ENCODE measurements at regions not wholly inside any gene's neighbourhood (a gene's known extent, or its start where the extent isn't known, plus 50 kb on each side); places are given as distances from the start of the nearest gene placed in this dataset.
"Not testable (repeated sequence)": the region's sequence is repeated elsewhere in the genome, so short reads cannot be mapped to it uniquely, and the experiment has no call there.

GRCh38 chr2:205867371-205867770, 185.1 kb downstream of the NRP2 start:
- DNase-seq (ENCODE audit: low read depth) = no peak
- H3K4me3 ChIP-seq (ENCODE audit: low read length) = no peak overlapping the region
- TF ChIP-seq CTCF (conservative IDR thresholded peaks at IDR 0.05; ENCODE audit: low read length) = no peak

- DNase-seq (ENCODE audit: low read depth) = no peak
- TF ChIP-seq CTCF (conservative IDR thresholded peaks at IDR 0.05; ENCODE audit: low read length) = no peak
- no peak overlapping the region for H3K4me3 ChIP-seq (ENCODE audit: low read length)
Observed at GRCh38 chr2:205865905-205866441, 183.7 kb downstream of the NRP2 start.

- TF ChIP-seq CTCF (conservative IDR thresholded peaks at IDR 0.05; ENCODE audit: low read length) = no peak
- DNase-seq (ENCODE audit: low read depth) = no peak
- H3K4me3 ChIP-seq (ENCODE audit: low read length) = no peak overlapping the region
Observed at GRCh38 chr2:205865056-205865455, 182.8 kb downstream of the NRP2 start.

GRCh38 chr2:205864491-205864890, 182.2 kb downstream of the NRP2 start:
- TF ChIP-seq CTCF (conservative IDR thresholded peaks at IDR 0.05; ENCODE audit: low read length) = no peak
- H3K4me3 ChIP-seq (ENCODE audit: low read length) = no peak overlapping the region
- peak; percentile 31 for DNase-seq (ENCODE audit: low read depth)

- not testable (repeated sequence) for H3K4me3 ChIP-seq (ENCODE audit: low read length); DNase-seq (ENCODE audit: low read depth)
Observed at GRCh38 chr2:205862761-205863160, 180.5 kb downstream of the NRP2 start.

DNA sequence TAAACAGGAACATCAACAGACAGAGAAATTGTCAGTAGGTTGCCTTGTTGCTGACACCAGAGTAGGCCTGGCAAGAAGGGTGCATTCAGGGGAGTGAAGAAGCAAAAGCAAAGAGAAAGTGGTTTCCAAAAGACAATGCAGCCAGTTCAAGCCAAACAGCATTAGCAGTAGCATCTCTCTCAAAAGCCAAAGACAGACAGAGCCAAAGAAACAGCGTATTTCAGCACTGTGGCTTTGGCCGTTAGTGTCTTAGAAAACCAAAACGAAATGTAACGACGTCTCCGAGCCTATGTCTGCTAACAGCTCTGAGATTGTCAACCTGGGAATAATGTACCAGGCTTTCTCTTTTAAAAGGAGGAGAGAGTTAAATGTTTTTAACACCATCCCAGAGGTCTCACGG, 178.6 kb downstream of the NRP2 start:
- peak; percentile 9 for DNase-seq (ENCODE audit: low read depth)
- no peak overlapping the region for H3K4me3 ChIP-seq (ENCODE audit: low read length)
- TF ChIP-seq CTCF (conservative IDR thresholded peaks at IDR 0.05; ENCODE audit: low read length) = no peak

DNA sequence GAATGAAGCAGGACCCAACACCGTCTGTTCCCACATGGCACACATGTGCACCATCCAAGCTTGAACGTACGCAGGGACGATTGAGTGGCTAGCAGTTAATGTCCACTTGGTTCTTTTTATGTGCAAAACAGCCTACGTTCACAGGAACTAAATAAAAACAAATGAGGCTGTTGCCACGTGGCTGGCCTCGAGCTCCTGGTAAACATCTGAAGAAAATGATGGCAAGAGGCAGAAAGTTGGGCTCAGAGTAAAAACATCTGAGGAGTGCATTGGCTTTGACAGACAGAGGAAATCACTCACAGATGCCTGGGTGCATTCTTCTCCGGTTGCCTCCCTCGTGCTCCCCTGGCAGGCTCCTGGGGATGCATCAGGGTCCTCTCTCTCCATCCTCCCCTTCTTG, 177.9 kb downstream of the NRP2 start:
- no peak for TF ChIP-seq CTCF (conservative IDR thresholded peaks at IDR 0.05; ENCODE audit: low read length)
- peak; percentile 45 for DNase-seq (ENCODE audit: low read depth)
- H3K4me3 ChIP-seq (ENCODE audit: low read length) = no peak overlapping the region
